Suprapubic skin (tissue), 4 donors: ENCODE measurements at regions not wholly inside any gene's neighbourhood (a gene's known extent, or its start where the extent isn't known, plus 50 kb on each side); places are given as distances from the start of the nearest gene placed in this dataset.

Source experiments
- DNase-seq, 2 donors: peaks; one replicate each; pipeline ENCODE4 v3.0.0-alpha.2; 2019; ENCODE audit warnings: low spot score in 2 of 2
- H3K27ac ChIP-seq: fragments of 200-600 bp; sonication (generic); one replicate; pipeline ENCODE4 v1.5.1; 2019
- H3K27me3 ChIP-seq: fragments of 200-600 bp; sonication (generic); one replicate; pipeline ENCODE4 v1.5.1; 2019
- H3K36me3 ChIP-seq: fragments of 200-600 bp; sonication (generic); one replicate; pipeline ENCODE4 v1.5.1; 2019
- H3K4me1 ChIP-seq: fragments of 200-600 bp; sonication (generic); one replicate; pipeline ENCODE4 v1.5.1; 2019
- H3K4me3 ChIP-seq: fragments of 200-600 bp; sonication (generic); one replicate; pipeline ENCODE4 v1.5.1; 2019; ENCODE audit warnings: mild to moderate bottlenecking
- H3K9me3 ChIP-seq: fragments of 200-600 bp; sonication (generic); one replicate; pipeline ENCODE4 v1.5.1; 2019
- CTCF ChIP-seq, 2 donors: fragments of 200-600 bp in 1 of 2; fragments of 450-650 bp in 1 of 2; sonication (generic) in 1 of 2; IDR thresholded peaks; one replicate each; pipeline ENCODE4 v1.5.1; 2016 to 2019; ENCODE audit warnings: antibody characterized with exemption in 2 of 2, mild to moderate bottlenecking in 1 of 2, moderate library complexity in 1 of 2
- EP300 ChIP-seq: sonication (generic); formaldehyde crosslinking; IDR thresholded peaks from one replicate; pipeline ENCODE4 v1.6.1; 2017; ENCODE audit warnings: antibody characterized with exemption
- POLR2A ChIP-seq, 2 donors: fragments of 450-650 bp; IDR thresholded peaks; one replicate each; pipeline ENCODE4 v1.6.1; 2017; ENCODE audit warnings: antibody characterized with exemption in 2 of 2, mild to moderate bottlenecking in 2 of 2, moderate library complexity in 2 of 2
- POLR2AphosphoS5 ChIP-seq, 3 donors: sonication (generic); formaldehyde crosslinking; IDR thresholded peaks; one replicate each; pipeline ENCODE4 v1.6.1; 2017; ENCODE audit warnings: antibody characterized with exemption in 3 of 3
- WGBS: methylation state at CpG from one replicate; pipeline ENCODE4 v1.1.5; 2018; 5-methylcytosine and 5-hydroxymethylcytosine counted together

GRCh38 chr12:58465418-58465817 is 454.9 kb downstream of the LRIG3 start:
- WGBS = 81% methylated on average over 2 of the region's 2 CpGs
- H3K4me1 ChIP-seq = no peaks in the 10 kb centered on the region
- no peak for DNase-seq

GRCh38 chr12:58470266-58471010 is 449.9 kb downstream of the LRIG3 start:
- H3K27ac ChIP-seq = no peak overlapping the region
- no peak for DNase-seq
- H3K27me3 ChIP-seq = no peaks in the 10 kb centered on the region
- H3K4me3 ChIP-seq = no peak overlapping the region
- TF ChIP-seq POLR2A (IDR thresholded peaks at IDR 0.05) (no peak), EP300 (no peak), POLR2AphosphoS5 (IDR thresholded peaks at IDR 0.05) (no peak), CTCF (IDR thresholded peaks at IDR 0.05) (no peak)
- H3K36me3 ChIP-seq = no peaks in the 10 kb centered on the region
- peaks cover 4% of the 10 kb centered on the region for H3K9me3 ChIP-seq
- H3K4me1 ChIP-seq = no peaks in the 10 kb centered on the region
- WGBS = 52% methylated on average over 1 of the region's 1 CpG

More at GRCh38 chr12:58465418-58465817, 454.9 kb downstream of the LRIG3 start:
- no peaks in the 10 kb centered on the region for H3K36me3 ChIP-seq
- TF ChIP-seq EP300 (no peak), POLR2A (IDR thresholded peaks at IDR 0.05) (no peak), CTCF (IDR thresholded peaks at IDR 0.05) (no peak), POLR2AphosphoS5 (IDR thresholded peaks at IDR 0.05) (no peak)
- H3K4me3 ChIP-seq = no peak overlapping the region
- peaks cover 4% of the 10 kb centered on the region for H3K9me3 ChIP-seq
- H3K27me3 ChIP-seq = no peaks in the 10 kb centered on the region
- H3K27ac ChIP-seq = no peak overlapping the region

GRCh38 chr12:58479401-58479800 is 440.9 kb downstream of the LRIG3 start:
- H3K9me3 ChIP-seq = no peaks in the 10 kb centered on the region
- no peak for DNase-seq
- no peak overlapping the region for H3K4me3 ChIP-seq
- no peaks in the 10 kb centered on the region for H3K36me3 ChIP-seq
- no peak overlapping the region for H3K27ac ChIP-seq
- H3K4me1 ChIP-seq = no peaks in the 10 kb centered on the region
- no peaks in the 10 kb centered on the region for H3K27me3 ChIP-seq
- no peak for TF ChIP-seq POLR2AphosphoS5 (IDR thresholded peaks at IDR 0.05)
- no peak for TF ChIP-seq EP300
- no peak for TF ChIP-seq CTCF (IDR thresholded peaks at IDR 0.05)
- no peak for TF ChIP-seq POLR2A (IDR thresholded peaks at IDR 0.05)

- DNase-seq = no peak
- H3K9me3 ChIP-seq = no peaks in the 10 kb centered on the region
- WGBS = 68% methylated on average over 3 of the region's 3 CpGs
- H3K4me1 ChIP-seq = no peaks in the 10 kb centered on the region
- H3K27ac ChIP-seq = no peak overlapping the region
- H3K4me3 ChIP-seq = no peak overlapping the region
- H3K27me3 ChIP-seq = no peaks in the 10 kb centered on the region
- H3K36me3 ChIP-seq = no peaks in the 10 kb centered on the region
- no peak for TF ChIP-seq EP300
Observed at GRCh38 chr12:58481811-58482210, 438.5 kb downstream of the LRIG3 start.

GRCh38 chr12:58487255-58487654 is 433.0 kb downstream of the LRIG3 start:
- H3K27ac ChIP-seq = no peak overlapping the region
- no peak overlapping the region for H3K4me3 ChIP-seq
- peaks cover 7% of the 10 kb centered on the region for H3K4me1 ChIP-seq
- DNase-seq = no peak
- TF ChIP-seq POLR2AphosphoS5 (IDR thresholded peaks at IDR 0.05) = no peak
- no peak for TF ChIP-seq EP300
- H3K9me3 ChIP-seq = no peaks in the 10 kb centered on the region
- H3K27me3 ChIP-seq = no peaks in the 10 kb centered on the region
- 23% methylated on average over 1 of the region's 1 CpG for WGBS
- no peaks in the 10 kb centered on the region for H3K36me3 ChIP-seq

- H3K27ac ChIP-seq = no peak overlapping the region
- no peak overlapping the region for H3K4me3 ChIP-seq
- DNase-seq = no peak
- H3K4me1 ChIP-seq = peaks cover 7% of the 10 kb centered on the region
- no peak for TF ChIP-seq CTCF (IDR thresholded peaks at IDR 0.05)
- 74% methylated on average over 1 of the region's 1 CpG for WGBS
- H3K27me3 ChIP-seq = no peaks in the 10 kb centered on the region
- H3K36me3 ChIP-seq = no peaks in the 10 kb centered on the region
- H3K9me3 ChIP-seq = no peaks in the 10 kb centered on the region
Observed at GRCh38 chr12:58487678-58488161, 432.6 kb downstream of the LRIG3 start.
